ENCODE measurements at regions not wholly inside any gene's neighbourhood (a gene's known extent, or its start where the extent isn't known, plus 50 kb on each side); places are given as distances from the start of the nearest gene placed in this dataset.

- DNase-seq (ENCODE audit: low read depth in 2 of 2): no peak
Measured at GRCh38 chr6:6912817-6913744, 194.7 kb upstream of the RREB1 start.

- DNase-seq (ENCODE audit: low read depth in 2 of 2): peak in 1 of 2 donors; percentile 15
Measured at GRCh38 chr6:6915219-6915618, 192.5 kb upstream of the RREB1 start.

- DNase-seq (ENCODE audit: low read depth in 2 of 2): no peak
Measured at GRCh38 chr6:6915813-6916547, 191.8 kb upstream of the RREB1 start.

- DNase-seq (ENCODE audit: low read depth in 2 of 2): no peak
Measured at GRCh38 chr6:6916598-6916997, 191.2 kb upstream of the RREB1 start.

GRCh38 chr6:6918216-6918983 is 189.4 kb upstream of the RREB1 start:
- DNase-seq (ENCODE audit: low read depth in 2 of 2): no peak

GRCh38 chr6:6919173-6919572 is 188.6 kb upstream of the RREB1 start:
- no peak for DNase-seq (ENCODE audit: low read depth in 2 of 2)

- no peak for DNase-seq (ENCODE audit: low read depth in 2 of 2)
Measured at GRCh38 chr6:6920114-6920986, 187.4 kb upstream of the RREB1 start.

GRCh38 chr6:6920987-6921313 is 186.8 kb upstream of the RREB1 start:
- DNase-seq (ENCODE audit: low read depth in 2 of 2): no peak

- DNase-seq (ENCODE audit: low read depth in 2 of 2): no peak
Measured at GRCh38 chr6:6922166-6922565, 185.6 kb upstream of the RREB1 start.

- DNase-seq (ENCODE audit: low read depth in 2 of 2): no peak
Measured at GRCh38 chr6:6923605-6924004, 184.2 kb upstream of the RREB1 start.

- DNase-seq (ENCODE audit: low read depth in 2 of 2): no peak
Measured at GRCh38 chr6:6924708-6925107, 183.1 kb upstream of the RREB1 start.

- no peak for DNase-seq (ENCODE audit: low read depth in 2 of 2)
Measured at GRCh38 chr6:6925391-6926164, 182.2 kb upstream of the RREB1 start.

- DNase-seq (ENCODE audit: low read depth in 2 of 2): no peak
Measured at GRCh38 chr6:6926856-6927255, 180.9 kb upstream of the RREB1 start.

- DNase-seq (ENCODE audit: low read depth in 2 of 2): no peak
Measured at GRCh38 chr6:6927521-6928361, 180.0 kb upstream of the RREB1 start.

GRCh38 chr6:6930223-6930880 is 177.4 kb upstream of the RREB1 start:
- no peak for DNase-seq (ENCODE audit: low read depth in 2 of 2)

- no peak for DNase-seq (ENCODE audit: low read depth in 2 of 2)
Measured at GRCh38 chr6:6931071-6932025, 176.4 kb upstream of the RREB1 start.

- DNase-seq (ENCODE audit: low read depth in 2 of 2): no peak
Measured at GRCh38 chr6:6932341-6932740, 175.4 kb upstream of the RREB1 start.

GRCh38 chr6:6932968-6933367 is 174.8 kb upstream of the RREB1 start:
- DNase-seq (ENCODE audit: low read depth in 2 of 2): no peak

Data from dermis microvascular lymphatic vessel endothelial cell (primary cell).